Left lung (tissue), 4 donors: ENCODE measurements at regions not wholly inside any gene's neighbourhood (a gene's known extent, or its start where the extent isn't known, plus 50 kb on each side); places are given as distances from the start of the nearest gene placed in this dataset.

Experiments used
- ATAC-seq: fragments of 200-7000 bp; cut with Tn5 transposase; one replicate; pipeline ENCODE4 v1.9.1; 2020; ENCODE audit warnings: moderate library complexity
- DNase-seq, 4 donors: peaks; one replicate each; pipeline ENCODE4 v3.0.0-alpha.2; 2013 to 2020
- H3K27ac ChIP-seq, 2 donors: fragments of 200-600 bp; sonication (generic) in 1 of 2; one replicate each; pipeline versions ENCODE4 v1.5.0 to v1.8.0; 2020 to 2021
- H3K27me3 ChIP-seq, 2 donors: fragments of 200-600 bp; sonication (generic) in 1 of 2; one replicate each; pipeline versions ENCODE4 v1.5.0 to v1.8.0; 2020 to 2021
- H3K36me3 ChIP-seq, 2 donors: fragments of 200-600 bp; sonication (generic) in 1 of 2; one replicate each; pipeline versions ENCODE4 v1.5.0 to v1.8.0; 2020 to 2021
- H3K4me1 ChIP-seq, 2 donors: fragments of 200-600 bp; one replicate each; pipeline ENCODE4 v1.8.0; 2021
- H3K4me3 ChIP-seq, 2 donors: fragments of 200-600 bp; sonication (generic) in 1 of 2; one replicate each; pipeline versions ENCODE4 v1.5.0 to v1.8.0; 2020 to 2021; ENCODE audit warnings: mild to moderate bottlenecking in 1 of 2
- H3K9me3 ChIP-seq, 2 donors: fragments of 200-600 bp; sonication (generic) in 1 of 2; one replicate each; pipeline versions ENCODE4 v1.5.0 to v1.8.0; 2020 to 2021
- CTCF ChIP-seq, 2 donors: fragments of 200-600 bp; sonication (generic) in 1 of 2; IDR thresholded peaks; one replicate each; pipeline versions ENCODE4 v1.5.0 to v1.8.0; 2021; ENCODE audit warnings: antibody characterized with exemption in 2 of 2
- intact Hi-C, 2 donors: fragments of 100-400 bp; cut with DNase I; formaldehyde crosslinking; loops; one replicate each; pipeline versions ENCODE4 v1.11.2 to v1.14.2; 2022
- microRNA-seq, 2 donors: library from miRNA; unstranded; fragments of <30 nt; microRNA quantifications; one replicate each; pipeline ENCODE4, GENCODE V29; 2019
- donor health status: DM: no; HTN: yes; CAD: no.
- donor health status: DM: no; HTN: no; CAD: no.

DNA sequence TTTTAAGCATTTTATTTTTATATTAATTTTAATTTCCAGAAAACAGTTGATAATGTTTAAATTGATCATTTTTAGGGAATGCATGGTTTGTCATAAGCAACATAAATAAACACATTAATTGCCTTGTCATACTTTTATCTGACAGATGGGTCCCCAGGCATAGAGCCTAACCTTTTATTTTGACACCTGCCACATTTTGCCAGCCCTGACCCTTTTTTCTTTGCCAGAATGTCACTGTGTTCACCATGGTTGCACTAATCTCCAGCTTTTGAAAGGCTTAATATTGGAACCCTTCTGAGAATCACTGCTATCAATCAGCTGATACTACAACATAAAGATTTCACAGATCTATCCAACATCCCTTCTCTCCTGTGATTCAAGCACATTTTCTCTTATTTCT lies 56.0 kb upstream of the DPYD start:
- Histone ChIP-seq H3K36me3 (no peaks in the 10 kb centered on the region), H3K4me3 (no peak overlapping the region), H3K27ac (no peak overlapping the region), H3K4me1 (no peaks in the 10 kb centered on the region), H3K27me3 (no peaks in the 10 kb centered on the region), H3K9me3 (no peaks in the 10 kb centered on the region)
- no peak for ATAC-seq
- TF ChIP-seq CTCF (IDR thresholded peaks at IDR 0.05), result no peak
- DNase-seq, result no peak
- intact Hi-C loops, result no loop called here

Small RNA genes in the stretch of these regions (microRNA-seq; reads per million reads assigned to microRNA genes)
- gene MIR2682, result 0 to 0.34 reads per million in 2 donors
